Smooth muscle cell (in vitro differentiated cells): ENCODE measurements at regions not wholly inside any gene's neighbourhood (a gene's known extent, or its start where the extent isn't known, plus 50 kb on each side); places are given as distances from the start of the nearest gene placed in this dataset.

Experiments
- DNase-seq: peaks from one replicate; lab custom pipeline; 2025; ENCODE audit not compliant: unreplicated experiment; lab: John Stamatoyannopoulos, UW
- H2AFZ ChIP-seq: fragments of 200-600 bp; sonication (generic); 2 replicates; pipeline ENCODE4 v1.6.0; 2016; ENCODE audit warnings: antibody characterized with exemption, low read depth, mild to moderate bottlenecking
- H3F3A ChIP-seq: fragments of 200-600 bp; sonication (generic); 2 replicates; pipeline ENCODE4 v1.6.0; 2017; ENCODE audit warnings: antibody characterized with exemption, low read depth
- H3K27ac ChIP-seq: fragments of 200-600 bp; sonication (generic); 2 replicates; pipeline ENCODE4 v1.5.1; 2016; ENCODE audit warnings: low read depth, mild to moderate bottlenecking
- H3K27me3 ChIP-seq: fragments of 200-600 bp; sonication (generic); 2 replicates; pipeline ENCODE4 v1.6.1; 2016; ENCODE audit warnings: low read depth, mild to moderate bottlenecking
- H3K36me3 ChIP-seq: fragments of 200-600 bp; sonication (generic); 2 replicates; pipeline ENCODE4 v1.5.1; 2016; ENCODE audit warnings: low read depth
- H3K4me1 ChIP-seq: fragments of 200-600 bp; sonication (generic); 2 replicates; pipeline ENCODE4 v1.5.1; 2016; ENCODE audit warnings: low read depth
- H3K4me2 ChIP-seq: fragments of 200-600 bp; sonication (generic); 2 replicates; pipeline ENCODE4 v1.6.0; 2016; ENCODE audit warnings: mild to moderate bottlenecking
- H3K4me3 ChIP-seq: fragments of 200-600 bp; sonication (generic); 2 replicates; pipeline ENCODE4 v1.5.1; 2016; ENCODE audit warnings: mild to moderate bottlenecking
- H3K79me2 ChIP-seq: fragments of 200-600 bp; sonication (generic); 2 replicates; pipeline ENCODE4 v1.6.0; 2016; ENCODE audit warnings: low read depth, mild to moderate bottlenecking
- H3K9ac ChIP-seq: fragments of 200-600 bp; sonication (generic); 2 replicates; pipeline ENCODE4 v1.6.0; 2016; ENCODE audit warnings: low read depth
- H3K9me3 ChIP-seq: fragments of 200-600 bp; sonication (generic); replicated peaks from 2 replicates; pipeline ENCODE4 v1.5.1; 2016; ENCODE audit warnings: low read depth
- H4K20me1 ChIP-seq: fragments of 200-600 bp; sonication (generic); 2 replicates; pipeline ENCODE4 v1.6.0; 2016; ENCODE audit warnings: low read depth
- WGBS: methylation state at CpG from one replicate; pipeline ENCODE4 v1.1.7; 2016; ENCODE audit warnings: low lambda C conversion rate; 5-methylcytosine and 5-hydroxymethylcytosine counted together
- TF ChIP-seq, protein P1 (sequence below): fragments of 200-600 bp; sonication (generic); IDR thresholded peaks from 2 replicates; pipeline ENCODE4 v1.5.1; 2017; ENCODE audit warnings: borderline replicate concordance, mild to moderate bottlenecking, antibody characterized with exemption; ENCODE audit not compliant: insufficient read depth, poor library complexity, severe bottlenecking

- 97% methylated on average over 3 of the region's 3 CpGs for WGBS
- no peaks in the 10 kb centered on the region for H3K9me3 ChIP-seq
- H2AFZ ChIP-seq, result no peak overlapping the region
Observed at GRCh38 chr2:144242311-144242710, 277.6 kb downstream of the ZEB2 start.

GRCh38 chr2:144241801-144242200 lies 278.1 kb downstream of the ZEB2 start:
- Histone ChIP-seq H3K9me3 (no peaks in the 10 kb centered on the region), H3K4me1 (peaks cover 19% of the 10 kb centered on the region), H4K20me1 (no peaks in the 10 kb centered on the region), H3K4me3 (no peak overlapping the region), H3F3A (peaks cover 3% of the 10 kb centered on the region), H3K79me2 (peaks cover 9% of the 10 kb centered on the region), H3K27ac (no peak overlapping the region), H3K27me3 (no peaks in the 10 kb centered on the region), H3K4me2 (no peak overlapping the region), H3K9ac (no peak overlapping the region), H3K36me3 (no peaks in the 10 kb centered on the region), H2AFZ (no peak overlapping the region)
- TF ChIP-seq, protein P1, sequence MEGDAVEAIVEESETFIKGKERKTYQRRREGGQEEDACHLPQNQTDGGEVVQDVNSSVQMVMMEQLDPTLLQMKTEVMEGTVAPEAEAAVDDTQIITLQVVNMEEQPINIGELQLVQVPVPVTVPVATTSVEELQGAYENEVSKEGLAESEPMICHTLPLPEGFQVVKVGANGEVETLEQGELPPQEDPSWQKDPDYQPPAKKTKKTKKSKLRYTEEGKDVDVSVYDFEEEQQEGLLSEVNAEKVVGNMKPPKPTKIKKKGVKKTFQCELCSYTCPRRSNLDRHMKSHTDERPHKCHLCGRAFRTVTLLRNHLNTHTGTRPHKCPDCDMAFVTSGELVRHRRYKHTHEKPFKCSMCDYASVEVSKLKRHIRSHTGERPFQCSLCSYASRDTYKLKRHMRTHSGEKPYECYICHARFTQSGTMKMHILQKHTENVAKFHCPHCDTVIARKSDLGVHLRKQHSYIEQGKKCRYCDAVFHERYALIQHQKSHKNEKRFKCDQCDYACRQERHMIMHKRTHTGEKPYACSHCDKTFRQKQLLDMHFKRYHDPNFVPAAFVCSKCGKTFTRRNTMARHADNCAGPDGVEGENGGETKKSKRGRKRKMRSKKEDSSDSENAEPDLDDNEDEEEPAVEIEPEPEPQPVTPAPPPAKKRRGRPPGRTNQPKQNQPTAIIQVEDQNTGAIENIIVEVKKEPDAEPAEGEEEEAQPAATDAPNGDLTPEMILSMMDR, result no peak
- DNase-seq, result no peak
- WGBS, result 93% methylated on average over 1 of the region's 1 CpG

More at GRCh38 chr2:144242311-144242710, 277.6 kb downstream of the ZEB2 start:
- Histone ChIP-seq H3K79me2 (peaks cover 9% of the 10 kb centered on the region), H3F3A (peaks cover 3% of the 10 kb centered on the region), H4K20me1 (no peaks in the 10 kb centered on the region), H3K36me3 (no peaks in the 10 kb centered on the region), H3K4me2 (no peak overlapping the region), H3K27me3 (no peaks in the 10 kb centered on the region), H3K27ac (no peak overlapping the region), H3K4me1 (peaks cover 19% of the 10 kb centered on the region), H3K9ac (no peak overlapping the region), H3K4me3 (no peak overlapping the region)
- TF ChIP-seq, protein P1, result no peak
- no peak for DNase-seq

GRCh38 chr2:144240656-144241339 lies 279.1 kb downstream of the ZEB2 start:
- WGBS, result 29% methylated on average over 3 of the region's 3 CpGs
- TF ChIP-seq, protein P1, result no peak
- no peak for DNase-seq
- Histone ChIP-seq H3K4me1 (peaks cover 19% of the 10 kb centered on the region), H3K79me2 (peaks cover 9% of the 10 kb centered on the region), H3K4me2 (no peak overlapping the region), H3K9ac (no peak overlapping the region), H2AFZ (no peak overlapping the region), H3K27ac (no peak overlapping the region), H3K9me3 (no peaks in the 10 kb centered on the region), H3K36me3 (no peaks in the 10 kb centered on the region), H3F3A (peaks cover 3% of the 10 kb centered on the region), H3K27me3 (no peaks in the 10 kb centered on the region), H4K20me1 (no peaks in the 10 kb centered on the region), H3K4me3 (no peak overlapping the region)

GRCh38 chr2:144239726-144240125 lies 280.2 kb downstream of the ZEB2 start:
- no peak for DNase-seq
- Histone ChIP-seq H3K4me2 (no peak overlapping the region), H3K9ac (no peak overlapping the region), H3K27me3 (no peaks in the 10 kb centered on the region), H3K79me2 (peaks cover 9% of the 10 kb centered on the region), H3K36me3 (no peaks in the 10 kb centered on the region), H4K20me1 (no peaks in the 10 kb centered on the region), H3K27ac (no peak overlapping the region), H3K9me3 (no peaks in the 10 kb centered on the region), H3K4me3 (no peak overlapping the region), H3K4me1 (peaks cover 19% of the 10 kb centered on the region), H2AFZ (no peak overlapping the region), H3F3A (peaks cover 3% of the 10 kb centered on the region)
- WGBS, result 89% methylated on average over 1 of the region's 1 CpG
- TF ChIP-seq, protein P1, result no peak
